IPS-NIHi7 (cell line): ENCODE measurements at regions not wholly inside any gene's neighbourhood (a gene's known extent, or its start where the extent isn't known, plus 50 kb on each side); places are given as distances from the start of the nearest gene placed in this dataset.
"Not testable (repeated sequence)": the region's sequence is repeated elsewhere in the genome, so short reads cannot be mapped to it uniquely, and the experiment has no call there.

Experiments
- DNase-seq: peaks from one replicate; pipeline ENCODE4 v3.0.0; 2012; ENCODE audit warnings: mixed read lengths; ENCODE audit errors: extremely low spot score

- DNase-seq, result no peak
Measured at GRCh38 chr7:39758234-39758970, 135.0 kb downstream of the RALA start.

- DNase-seq, result no peak
Measured at GRCh38 chr7:39761449-39761848, 138.1 kb downstream of the RALA start.

GRCh38 chr7:39762466-39762865, 139.1 kb downstream of the RALA start:
- DNase-seq, result not testable (repeated sequence)

GRCh38 chr7:39762881-39763280, 139.5 kb downstream of the RALA start:
- not testable (repeated sequence) for DNase-seq

GRCh38 chr7:39765833-39766232, 142.5 kb downstream of the RALA start:
- DNase-seq, result not testable (repeated sequence)

- not testable (repeated sequence) for DNase-seq
Measured at GRCh38 chr7:39768439-39768838, 145.1 kb downstream of the RALA start.

- not testable (repeated sequence) for DNase-seq
Measured at GRCh38 chr7:39774341-39774851, 151.0 kb downstream of the RALA start.

- not testable (repeated sequence) for DNase-seq
Measured at GRCh38 chr7:39781557-39781956, 158.2 kb downstream of the RALA start.

GRCh38 chr7:39786440-39786839, 163.1 kb downstream of the RALA start:
- DNase-seq, result not testable (repeated sequence)

- DNase-seq, result not testable (repeated sequence)
Measured at GRCh38 chr7:39791035-39791434, 159.0 kb upstream of the CDK13 start.

- not testable (repeated sequence) for DNase-seq
Measured at GRCh38 chr7:39791911-39792310, 158.1 kb upstream of the CDK13 start.

GRCh38 chr7:39793026-39793425, 157.0 kb upstream of the CDK13 start:
- DNase-seq, result not testable (repeated sequence)

GRCh38 chr7:39793851-39794250, 156.2 kb upstream of the CDK13 start:
- not testable (repeated sequence) for DNase-seq

GRCh38 chr7:39796947-39797346, 153.1 kb upstream of the CDK13 start:
- not testable (repeated sequence) for DNase-seq

- not testable (repeated sequence) for DNase-seq
Measured at GRCh38 chr7:39798077-39798476, 152.0 kb upstream of the CDK13 start.

- no peak for DNase-seq
Measured at GRCh38 chr7:39808796-39809481, 141.1 kb upstream of the CDK13 start.

- no peak for DNase-seq
Measured at GRCh38 chr7:39810204-39810642, 139.8 kb upstream of the CDK13 start.

GRCh38 chr7:39810710-39811109, 139.3 kb upstream of the CDK13 start:
- no peak for DNase-seq

GRCh38 chr7:39811161-39811614, 138.9 kb upstream of the CDK13 start:
- no peak for DNase-seq

- no peak for DNase-seq
Measured at GRCh38 chr7:39816462-39817060, 133.5 kb upstream of the CDK13 start.

GRCh38 chr7:39819514-39819913, 130.5 kb upstream of the CDK13 start:
- DNase-seq, result no peak

- DNase-seq, result no peak
Measured at GRCh38 chr7:39824456-39825200, 125.4 kb upstream of the CDK13 start.
